Endodermal cell (in vitro differentiated cells): ENCODE measurements at regions not wholly inside any gene's neighbourhood (a gene's known extent, or its start where the extent isn't known, plus 50 kb on each side); places are given as distances from the start of the nearest gene placed in this dataset.

Experiments used
- DNase-seq: peaks from one replicate; pipeline ENCODE4 v3.0.0-alpha.2; 2017
- H3K27ac ChIP-seq: 2 replicates; pipeline ENCODE4 v1.5.1; 2013; ENCODE audit warnings: mild to moderate bottlenecking, low read depth, low read length, moderate library complexity
- H3K27me3 ChIP-seq: 2 replicates; pipeline ENCODE4 v1.6.1; 2013; ENCODE audit warnings: mild to moderate bottlenecking, low read length, moderate library complexity; ENCODE audit not compliant: insufficient read depth, control insufficient read depth, poor library complexity, severe bottlenecking
- H3K36me3 ChIP-seq: 2 replicates; pipeline ENCODE4 v1.7.0; 2013; ENCODE audit warnings: mild to moderate bottlenecking, low read length, moderate library complexity; ENCODE audit not compliant: control insufficient read depth, insufficient read depth
- H3K4me1 ChIP-seq: one replicate; pipeline ENCODE4 v1.7.0; 2013; ENCODE audit warnings: low read length; ENCODE audit not compliant: control insufficient read depth, insufficient read depth
- H3K4me3 ChIP-seq: 2 replicates; pipeline ENCODE4 v1.5.1; 2013; ENCODE audit warnings: mild to moderate bottlenecking, low read length, moderate library complexity
- H3K9ac ChIP-seq: 2 replicates; pipeline ENCODE4 v1.6.1; 2013; ENCODE audit warnings: mild to moderate bottlenecking, low read length, moderate library complexity; ENCODE audit not compliant: poor library complexity, severe bottlenecking; ENCODE audit errors: extremely low read depth
- H3K9me3 ChIP-seq: 2 replicates; pipeline ENCODE4 v1.6.1; 2013; ENCODE audit warnings: mild to moderate bottlenecking, low read length, moderate library complexity; ENCODE audit not compliant: control insufficient read depth
- H3K27ac Mint-ChIP-seq: 2 replicates; pipeline ENCODE4 v1.8.0; 2020; ENCODE audit warnings: mixed read lengths
- H3K27me3 Mint-ChIP-seq: 2 replicates; pipeline ENCODE4 v1.8.0; 2021; ENCODE audit warnings: mild to moderate bottlenecking, mixed read lengths; ENCODE audit not compliant: insufficient read depth
- H3K36me3 Mint-ChIP-seq: 2 replicates; pipeline ENCODE4 v1.8.0; 2020; ENCODE audit warnings: low read depth, mixed read lengths
- H3K4me1 Mint-ChIP-seq: 2 replicates; pipeline ENCODE4 v1.8.0; 2020; ENCODE audit warnings: mixed read lengths
- H3K4me3 Mint-ChIP-seq: 2 replicates; pipeline ENCODE4 v1.8.0; 2020; ENCODE audit warnings: mild to moderate bottlenecking, moderate library complexity, mixed read lengths
- H3K9me3 Mint-ChIP-seq: 2 replicates; pipeline ENCODE4 v1.8.0; 2020; ENCODE audit warnings: mild to moderate bottlenecking, mixed read lengths
- CTCF ChIP-seq: fragments of 200-600 bp; sonication (generic); conservative IDR thresholded peaks from 2 replicates; pipeline ENCODE4 v1.5.0; 2021; ENCODE audit warnings: antibody characterized with exemption, mild to moderate bottlenecking
- WGBS, 2 experiments: methylation state at CpG; one replicate each; pipeline versions ENCODE4 v1.1.5 to v1.1.7; 2013; ENCODE audit warnings: missing lambda C conversion rate in 2 of 2, mixed read lengths in 1 of 2; ENCODE audit not compliant: insufficient coverage in 1 of 2, insufficient read length in 1 of 2; 5-methylcytosine and 5-hydroxymethylcytosine counted together

GRCh38 chr5:138631096-138631928 lies 56.1 kb upstream of the HSPA9 start:
- no peaks in the 10 kb centered on the region for H3K36me3 ChIP-seq
- no peak overlapping the region for H3K4me3 Mint-ChIP-seq
- H3K9me3 Mint-ChIP-seq: no peaks in the 10 kb centered on the region
- no peak for TF ChIP-seq CTCF
- 89 to 92% methylated on average over 4 to 5 of the region's 5 CpGs for WGBS, 2 experiments
- H3K9me3 ChIP-seq: no peaks in the 10 kb centered on the region
- H3K27ac ChIP-seq: no peak overlapping the region
- peaks cover 5% of the 10 kb centered on the region for H3K4me1 Mint-ChIP-seq
- H3K27me3 ChIP-seq: no peaks in the 10 kb centered on the region
- no peak overlapping the region for H3K4me3 ChIP-seq
- H3K27me3 Mint-ChIP-seq: peaks cover 4% of the 10 kb centered on the region
- H3K36me3 Mint-ChIP-seq: no peaks in the 10 kb centered on the region
- DNase-seq: no peak
- H3K9ac ChIP-seq: no peak overlapping the region
- no peaks in the 10 kb centered on the region for H3K4me1 ChIP-seq
- no peak overlapping the region for H3K27ac Mint-ChIP-seq

GRCh38 chr5:138629392-138629791 lies 54.2 kb upstream of the HSPA9 start:
- no peak overlapping the region for H3K9ac ChIP-seq
- no peak for TF ChIP-seq CTCF
- H3K36me3 Mint-ChIP-seq: no peaks in the 10 kb centered on the region
- no peak overlapping the region for H3K4me3 ChIP-seq
- 88 to 100% methylated on average over 2 to 3 of the region's 3 CpGs for WGBS, 2 experiments
- no peaks in the 10 kb centered on the region for H3K4me1 ChIP-seq
- H3K36me3 ChIP-seq: no peaks in the 10 kb centered on the region
- H3K27ac ChIP-seq: no peak overlapping the region
- H3K27me3 ChIP-seq: no peaks in the 10 kb centered on the region
- peaks cover 3% of the 10 kb centered on the region for H3K4me1 Mint-ChIP-seq
- H3K27ac Mint-ChIP-seq: no peak overlapping the region
- no peak for DNase-seq
- no peaks in the 10 kb centered on the region for H3K9me3 ChIP-seq
- H3K27me3 Mint-ChIP-seq: no peaks in the 10 kb centered on the region
- H3K9me3 Mint-ChIP-seq: no peaks in the 10 kb centered on the region
- no peak overlapping the region for H3K4me3 Mint-ChIP-seq

GRCh38 chr5:138626333-138626944 lies 51.2 kb upstream of the HSPA9 start:
- Mint-ChIP-seq H3K27me3 (no peaks in the 10 kb centered on the region), H3K36me3 (no peaks in the 10 kb centered on the region), H3K4me3 (no peak overlapping the region), H3K27ac (no peak overlapping the region), H3K9me3 (no peaks in the 10 kb centered on the region), H3K4me1 (no peaks in the 10 kb centered on the region)
- H3K9me3 ChIP-seq: no peaks in the 10 kb centered on the region
- no peaks in the 10 kb centered on the region for H3K4me1 ChIP-seq
- no peaks in the 10 kb centered on the region for H3K27me3 ChIP-seq
- no peaks in the 10 kb centered on the region for H3K36me3 ChIP-seq
- 92 to 96% methylated on average over 5 of the region's 5 CpGs for WGBS, 2 experiments
- no peak overlapping the region for H3K4me3 ChIP-seq
- no peak overlapping the region for H3K27ac ChIP-seq
- H3K9ac ChIP-seq: no peak overlapping the region
- no peak for TF ChIP-seq CTCF
- no peak for DNase-seq
